Activated naive CD4-positive, alpha-beta T cell treated with anti-CD3 and anti-CD28 coated beads, Interleukin-2, amount 50 U/mL, for 16 hours (primary cell): ENCODE measurements at regions not wholly inside any gene's neighbourhood (a gene's known extent, or its start where the extent isn't known, plus 50 kb on each side); places are given as distances from the start of the nearest gene placed in this dataset.
"Not testable (repeated sequence)": the region's sequence is repeated elsewhere in the genome, so short reads cannot be mapped to it uniquely, and the experiment has no call there.

ENCODE experiments used
- DNase-seq: peaks from one replicate; pipeline ENCODE4 v3.0.0-alpha.2; 2020

DNA sequence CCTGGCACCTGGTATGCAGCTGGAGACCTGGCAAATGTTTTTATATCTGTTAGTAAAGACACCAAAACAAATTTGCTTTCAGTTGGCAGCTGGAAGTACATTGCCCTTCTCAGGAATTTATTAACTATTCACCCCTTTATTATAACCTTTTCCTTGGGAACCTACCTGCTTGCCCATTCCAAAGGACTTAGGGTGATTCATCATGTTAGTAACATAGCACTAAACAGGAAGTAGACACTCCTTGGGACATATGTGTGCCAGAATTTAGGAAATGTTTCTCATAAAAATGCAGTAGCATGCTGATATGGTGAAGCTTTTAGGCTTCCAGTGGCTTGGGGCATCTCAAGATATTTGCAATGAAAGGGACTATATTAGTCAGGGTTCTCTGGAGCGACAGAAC, 184.2 kb downstream of the DMAC1 start:
- DNase-seq, result no peak

DNA sequence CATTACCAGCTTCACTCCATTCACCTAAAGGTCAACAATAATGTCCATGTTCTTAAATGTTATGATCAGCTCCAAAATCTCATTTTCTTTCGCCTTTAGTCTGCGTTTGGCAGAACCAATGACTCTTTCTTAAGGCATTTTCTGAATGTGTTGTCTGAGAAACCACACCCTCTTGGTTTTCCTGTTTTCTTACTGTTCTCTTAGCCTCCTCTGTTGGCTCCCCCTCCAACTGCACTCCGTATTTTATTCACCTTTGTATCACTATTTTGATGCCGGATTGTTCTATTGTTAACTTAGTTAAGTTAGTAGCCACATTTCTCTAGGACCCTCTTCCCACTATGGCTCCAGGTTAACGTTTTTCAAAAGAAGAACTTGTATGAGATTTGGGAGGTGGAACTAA, 185.6 kb downstream of the DMAC1 start:
- DNase-seq, result no peak

DNA sequence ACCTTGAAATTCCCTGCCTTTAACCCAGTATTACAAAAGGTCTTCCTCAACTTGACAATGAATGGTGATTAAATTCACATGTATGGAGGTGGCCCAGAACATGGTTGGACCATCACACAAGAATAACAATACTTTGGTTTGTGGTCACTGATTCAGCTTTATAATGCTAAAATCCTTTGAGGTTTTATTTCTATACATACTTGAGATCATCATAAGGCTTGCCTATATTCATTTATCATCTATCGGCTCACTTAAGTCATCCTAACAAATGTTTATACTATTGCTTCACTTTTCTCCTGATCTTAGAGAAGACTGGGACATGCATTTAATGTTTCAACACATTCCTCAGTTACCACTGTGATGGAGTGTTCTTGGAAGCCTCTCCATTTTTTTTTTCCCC, 191.3 kb downstream of the DMAC1 start:
- DNase-seq, result no peak

DNA sequence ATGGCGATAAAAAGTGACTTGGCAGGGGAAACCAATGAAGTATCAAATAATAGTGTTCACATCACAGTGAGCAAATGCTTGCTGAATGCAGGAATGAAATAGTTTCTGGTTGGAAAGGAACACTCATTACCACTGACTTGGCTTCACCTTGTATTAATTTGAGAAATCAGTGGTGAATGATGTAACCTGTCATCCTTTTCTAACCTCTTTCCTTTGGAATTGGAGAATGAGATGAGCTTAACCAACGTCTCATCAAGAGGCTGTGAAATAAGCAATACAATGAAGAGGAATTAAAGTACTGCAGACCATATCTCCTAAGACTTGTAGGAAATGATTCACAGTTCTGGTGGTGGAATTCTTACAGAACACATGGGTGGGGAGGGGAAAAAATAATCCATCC, 192.2 kb downstream of the DMAC1 start:
- DNase-seq, result no peak

GRCh38 chr9:7606591-7606990, 193.0 kb downstream of the DMAC1 start:
- DNase-seq, result no peak

- no peak for DNase-seq
Measured at GRCh38 chr9:7601739-7602138, 197.8 kb downstream of the DMAC1 start.

DNA sequence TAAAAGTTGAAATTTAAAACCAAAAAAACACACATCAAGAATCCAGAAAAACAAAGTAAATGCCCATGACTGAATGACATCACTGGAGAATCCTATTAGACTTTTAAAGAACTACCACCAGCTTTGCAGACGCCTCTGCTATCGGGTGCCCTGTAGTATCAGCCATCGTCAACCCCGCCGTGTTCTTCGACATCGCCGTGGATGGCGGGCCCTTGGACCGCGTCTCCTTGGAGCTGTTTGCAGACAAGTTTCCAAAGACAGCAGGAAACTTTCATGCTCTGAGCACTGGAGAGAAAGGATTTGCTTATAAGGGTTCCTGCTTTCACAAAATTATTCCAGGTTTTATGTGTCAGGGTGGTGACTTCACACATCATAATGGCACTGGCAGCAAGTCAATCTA, 201.9 kb downstream of the DMAC1 start:
- no peak for DNase-seq

DNA sequence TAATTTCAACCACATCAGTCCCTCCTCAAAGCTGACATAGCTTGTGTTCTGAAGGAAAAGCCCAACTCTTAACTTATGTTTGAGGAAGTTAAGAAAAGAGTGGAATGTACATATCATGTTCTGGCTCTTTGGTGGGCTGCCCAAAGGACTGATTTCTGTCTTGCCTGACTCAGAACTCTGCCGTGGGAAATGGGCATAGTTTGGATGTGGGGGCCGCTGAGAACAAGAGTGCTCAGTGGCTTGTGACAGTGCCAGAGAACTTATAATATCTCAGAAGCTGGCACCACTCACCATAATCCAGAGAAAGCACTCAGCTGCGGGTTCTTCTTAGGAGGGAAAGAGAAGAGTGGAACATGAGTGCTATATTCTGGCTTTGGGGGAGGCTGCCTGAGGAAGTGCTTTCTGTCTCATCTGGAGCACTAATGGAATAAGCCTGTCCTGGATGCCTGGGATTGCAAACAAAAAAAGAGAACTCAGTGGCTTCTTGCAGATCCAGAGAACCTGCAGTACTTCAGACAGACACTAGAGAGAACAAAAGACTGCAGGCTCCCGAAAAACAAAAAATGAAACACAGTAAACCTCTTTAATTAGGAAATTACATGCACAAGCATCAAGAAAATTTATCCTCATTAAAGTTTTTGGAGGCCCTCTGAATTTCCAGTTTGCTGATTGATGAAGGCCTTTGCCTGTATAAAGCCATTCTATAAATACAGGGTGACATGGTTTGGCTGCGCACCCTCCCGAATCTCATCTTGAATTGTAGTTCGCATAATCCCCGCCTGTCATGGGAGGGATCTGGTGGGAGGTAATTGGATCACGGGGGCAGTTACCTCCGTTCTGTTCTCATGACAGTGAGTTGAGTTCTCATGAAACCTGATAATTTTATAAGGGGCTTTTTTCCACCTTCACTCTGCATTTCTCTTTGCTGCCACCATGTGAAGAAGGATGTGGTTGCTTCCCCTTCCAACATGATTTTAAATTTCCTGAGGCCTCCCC, 207.0 kb downstream of the DMAC1 start:
- no peak for DNase-seq

DNA sequence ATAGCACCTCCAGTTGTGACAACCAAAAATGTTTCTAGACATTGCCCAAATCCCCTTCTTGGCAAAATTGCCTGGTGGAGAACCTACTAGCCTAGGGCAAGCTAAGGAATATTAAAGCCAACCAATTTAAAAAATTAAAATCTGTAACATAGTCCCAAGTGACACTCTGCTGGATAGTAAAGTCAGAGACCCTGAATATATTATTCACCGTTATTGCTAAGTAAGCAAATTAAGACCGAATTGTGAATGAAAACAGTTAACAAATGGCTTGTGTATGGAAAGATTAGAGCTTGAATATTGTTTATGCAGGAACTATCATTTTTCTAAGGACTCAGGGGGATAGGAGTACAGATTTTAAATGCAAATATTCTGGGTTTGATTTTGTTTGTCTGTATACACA, 208.1 kb downstream of the DMAC1 start:
- DNase-seq, result no peak

DNA sequence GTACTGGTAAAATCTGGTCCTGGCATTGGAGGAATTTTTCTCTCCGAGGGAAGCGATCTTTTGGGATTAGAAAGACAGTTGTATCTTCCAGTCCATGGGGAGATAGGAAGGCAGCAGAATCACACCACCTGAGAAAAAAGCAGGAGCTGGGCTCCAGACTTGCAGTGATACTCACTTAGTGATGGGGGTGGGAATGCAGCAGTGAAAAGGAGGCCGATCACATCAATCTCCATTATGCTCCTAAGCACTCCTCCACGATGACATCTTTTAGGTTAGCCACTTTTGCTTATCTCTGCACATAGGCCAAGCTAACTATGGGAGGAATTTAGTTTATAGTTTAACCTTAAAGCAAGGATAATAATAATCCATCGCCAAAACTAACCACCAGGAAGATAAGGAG, 219.0 kb downstream of the DMAC1 start:
- DNase-seq, result no peak

- DNase-seq, result no peak
Measured at GRCh38 chr9:7579351-7579750, 220.2 kb downstream of the DMAC1 start.

DNA sequence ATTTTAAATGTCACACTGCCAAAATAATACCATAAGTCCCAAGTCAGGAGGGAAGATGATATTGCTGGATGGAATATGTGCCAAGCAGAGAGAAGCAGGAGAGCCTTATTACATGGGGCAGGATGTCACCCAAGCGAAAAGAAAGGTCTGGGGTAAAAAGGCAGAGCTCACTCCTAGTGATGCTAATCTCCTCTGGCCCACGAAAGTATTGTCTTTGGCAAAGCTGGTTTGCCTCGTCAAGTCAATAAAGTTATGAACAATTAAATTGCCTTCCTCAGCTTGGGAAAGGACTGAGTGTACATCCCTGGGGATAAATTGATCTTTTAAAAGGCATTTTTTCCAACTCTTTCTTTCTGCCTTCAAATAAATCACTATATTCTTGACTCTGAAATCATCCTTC, 220.6 kb downstream of the DMAC1 start:
- no peak for DNase-seq

DNA sequence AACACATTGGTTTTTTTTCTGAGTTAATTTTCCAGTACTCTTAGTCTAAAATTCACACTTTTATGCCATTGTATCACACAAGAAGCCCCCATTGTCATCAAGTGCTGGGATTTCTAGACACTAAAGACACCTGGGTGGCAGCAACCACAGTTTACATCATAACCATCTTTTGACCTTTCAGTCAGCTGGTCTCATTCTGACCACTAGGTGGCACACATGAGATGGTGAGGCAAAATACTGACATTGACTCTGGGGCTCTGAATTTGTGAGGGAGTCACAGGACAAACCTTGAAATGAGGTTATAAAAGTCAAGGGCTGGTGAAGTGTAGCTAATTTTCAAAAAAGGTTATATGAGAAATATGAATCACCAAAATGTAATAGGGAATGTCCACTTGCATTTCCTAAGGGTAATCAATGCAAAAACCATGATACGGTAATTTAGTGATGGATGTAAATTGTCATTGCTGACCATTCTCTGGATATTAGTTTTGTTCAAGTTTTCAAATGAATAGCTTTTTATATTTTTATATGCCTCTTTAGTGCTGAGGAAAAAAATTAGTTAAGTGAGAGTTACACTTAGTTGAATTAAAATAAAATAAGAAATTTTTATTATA, 229.4 kb downstream of the DMAC1 start:
- peak; percentile 66 for DNase-seq

GRCh38 chr9:7567687-7568086, 231.9 kb downstream of the DMAC1 start:
- DNase-seq, result no peak

DNA sequence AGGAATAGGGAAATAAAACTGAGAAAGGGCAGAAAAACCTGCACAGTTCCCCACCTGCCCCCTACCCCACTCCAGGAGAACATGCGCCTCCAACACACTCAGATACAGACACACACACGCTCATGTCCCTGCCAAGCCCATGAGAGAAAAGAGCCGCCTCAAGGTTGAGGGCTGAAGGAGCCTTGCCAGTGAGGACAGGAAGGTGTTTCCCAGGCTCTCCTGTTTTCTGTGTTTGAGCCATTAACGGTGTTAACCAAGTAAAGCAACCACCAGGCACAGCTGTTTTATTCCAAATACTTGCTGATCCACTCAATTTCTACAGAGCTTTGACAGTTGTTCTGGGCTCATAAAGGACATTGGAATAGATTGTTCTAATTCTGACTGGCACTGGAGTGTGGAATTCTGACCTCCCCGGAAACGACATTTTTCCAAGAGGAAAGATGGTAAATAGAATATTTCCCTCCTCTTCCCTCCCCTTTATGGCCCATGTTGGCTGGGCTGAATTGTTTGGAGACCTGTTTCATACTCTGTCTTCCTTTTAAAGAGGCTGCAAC, 238.0 kb downstream of the DMAC1 start:
- DNase-seq, result no peak

DNA sequence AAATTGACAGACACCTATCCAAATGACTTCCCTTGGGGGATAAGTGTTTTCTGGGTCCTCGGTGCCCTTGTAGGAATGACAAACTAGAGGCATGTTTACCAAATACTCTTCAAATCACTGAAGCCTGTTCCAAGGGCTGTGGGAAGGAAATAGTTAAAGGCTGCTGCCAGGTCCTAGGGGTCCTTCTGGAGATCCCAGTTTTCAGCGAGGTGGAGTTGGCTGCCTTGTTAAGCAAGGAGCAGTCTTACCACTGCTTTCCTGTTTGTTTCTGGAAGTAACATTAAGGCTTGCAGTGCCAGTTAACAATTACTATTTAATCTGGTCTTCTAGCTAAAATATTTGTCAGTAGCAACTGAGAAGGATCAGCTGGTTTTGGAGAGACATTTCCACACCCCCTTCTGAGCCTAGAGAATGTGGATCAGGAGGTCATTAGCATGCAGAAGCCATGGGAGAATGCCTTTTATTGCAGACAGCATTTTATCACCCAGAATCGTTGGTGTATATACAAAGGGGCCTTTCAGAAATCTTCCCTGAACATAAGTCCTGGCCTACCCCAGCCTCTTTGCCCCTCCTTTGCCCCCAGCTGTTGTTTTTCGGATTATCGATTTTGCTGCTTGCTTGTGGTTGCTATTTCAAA, 238.8 kb downstream of the DMAC1 start:
- no peak for DNase-seq

DNA sequence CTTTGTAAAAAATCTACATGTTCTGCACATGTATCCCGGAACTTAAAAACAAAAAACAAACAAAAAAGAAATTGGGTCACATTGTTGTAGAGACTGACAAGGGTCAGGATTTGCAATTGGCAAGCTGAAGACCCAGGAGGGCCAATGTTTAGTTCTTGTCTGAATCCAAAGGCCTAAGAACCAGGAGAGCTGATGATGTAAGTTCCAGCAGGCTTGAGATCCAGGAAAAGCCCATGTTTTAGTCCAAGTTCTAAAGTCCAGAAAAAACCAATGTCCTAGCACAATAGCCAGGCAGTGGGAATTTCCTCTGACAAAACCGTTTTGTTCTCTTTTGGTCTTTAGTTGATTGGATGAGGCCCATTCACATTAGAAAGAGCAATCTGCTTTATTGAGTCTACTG, 244.9 kb downstream of the DMAC1 start:
- no peak for DNase-seq

GRCh38 chr9:7552706-7553105, 246.9 kb downstream of the DMAC1 start:
- not testable (repeated sequence) for DNase-seq

DNA sequence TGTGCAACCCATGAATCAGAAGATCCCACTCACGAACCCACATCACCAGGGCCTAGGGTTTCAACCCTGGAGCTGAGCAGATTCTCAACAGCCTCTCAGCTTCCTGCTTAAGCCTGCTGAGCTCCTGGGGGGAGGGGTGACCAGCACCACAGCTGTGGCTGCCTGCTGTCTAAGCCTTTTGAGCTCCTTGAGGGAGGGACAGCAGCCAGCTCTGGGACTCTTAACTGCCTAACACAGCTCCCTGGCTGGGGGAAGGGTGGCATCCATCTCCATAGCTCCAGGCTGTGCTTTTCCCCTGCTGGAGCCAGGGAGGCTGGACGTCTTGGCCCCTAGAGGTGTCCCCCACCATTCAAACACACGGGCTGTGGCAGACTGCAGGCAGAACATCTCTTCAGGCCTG, 250.3 kb downstream of the DMAC1 start:
- DNase-seq, result no peak

DNA sequence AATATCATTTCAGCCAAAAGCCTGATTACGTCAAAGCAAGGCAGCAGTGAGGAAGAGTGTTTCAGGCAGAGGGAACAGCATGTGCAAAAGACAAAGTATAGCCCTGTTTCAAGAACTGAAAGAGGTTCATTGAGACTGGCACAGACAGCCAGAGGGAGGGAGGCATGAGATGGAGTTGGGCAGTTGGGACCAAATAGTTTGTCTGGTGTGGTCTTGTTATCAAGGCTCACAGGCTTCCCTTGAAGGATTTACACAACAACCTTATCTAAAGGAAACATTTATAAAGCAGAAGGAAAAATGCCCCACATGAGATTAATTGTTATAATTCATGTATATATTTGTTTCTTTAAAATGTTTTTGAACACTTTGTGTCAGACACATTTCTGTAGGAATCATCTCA, 253.3 kb downstream of the DMAC1 start:
- no peak for DNase-seq

GRCh38 chr9:7545371-7546165, 254.0 kb downstream of the DMAC1 start:
- DNase-seq, result no peak

GRCh38 chr9:7542693-7543092, 256.9 kb downstream of the DMAC1 start:
- DNase-seq, result no peak

DNA sequence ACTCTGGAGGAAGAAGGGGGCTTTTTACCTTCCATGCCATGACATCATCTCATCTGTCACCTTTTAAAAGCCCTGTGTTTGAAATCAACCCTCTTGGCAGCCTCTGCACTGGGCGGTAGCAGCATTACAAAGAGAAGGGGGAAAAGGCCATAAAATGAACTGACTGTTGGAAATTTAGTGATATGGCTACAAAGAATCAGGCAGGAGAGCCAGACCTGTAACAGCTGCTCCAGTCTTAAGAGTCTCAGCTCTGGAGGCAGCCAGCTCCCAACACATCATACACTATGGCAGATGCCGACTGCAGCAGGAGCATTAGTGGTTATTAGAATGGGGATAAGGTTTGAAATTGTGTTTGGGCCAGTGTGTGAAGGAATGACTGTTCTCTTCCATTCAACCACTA, 257.5 kb downstream of the DMAC1 start:
- no peak for DNase-seq
